ENCODE measurements at regions not wholly inside any gene's neighbourhood (a gene's known extent, or its start where the extent isn't known, plus 50 kb on each side); places are given as distances from the start of the nearest gene placed in this dataset.

GRCh38 chr5:42919600-42919999, 107.9 kb upstream of the SELENOP start:
- H3K36me3 Mint-ChIP-seq (ENCODE audit: insufficient read depth in 1 of 3, low read depth in 3 of 3), result no peaks in the 10 kb centered on the region

More at GRCh38 chr5:42919600-42919999, 107.9 kb upstream of the SELENOP start:
- no peaks in the 10 kb centered on the region; the same call in 1 of the 2 replicates for H3K27me3 Mint-ChIP-seq (ENCODE audit: low read depth)
- H2BK20ac ChIP-seq (ENCODE audit: low read depth, low read length, poor library complexity, severe bottlenecking), result no peak overlapping the region
- H3K18ac ChIP-seq (ENCODE audit: insufficient read length, low read depth, low read length), result no peak overlapping the region
- H2AFZ ChIP-seq (ENCODE audit: low read length), result no peak overlapping the region
- no peaks in the 10 kb centered on the region for H3K4me1 ChIP-seq (ENCODE audit: insufficient read depth, low read length)
- H2AK5ac ChIP-seq (ENCODE audit: insufficient read length, low read length), result no peak overlapping the region
- H3K4me3 Mint-ChIP-seq, result no peak overlapping the region
- H3K23me2 ChIP-seq (ENCODE audit: insufficient read length, low read depth, low read length, poor library complexity, severe bottlenecking), result no peaks in the 10 kb centered on the region
- no CpG with 5 or more reads among the region's 3 CpGs for WGBS (ENCODE audit: extremely low coverage, insufficient read length, low lambda C conversion rate)
- no peak overlapping the region for H2BK5ac ChIP-seq (ENCODE audit: insufficient read length, low read length)
- H3K23ac ChIP-seq (ENCODE audit: insufficient read length, low read depth, low read length), result no peak overlapping the region
- DNase-seq, result no peak
- no peaks in the 10 kb centered on the region for H3K27me3 ChIP-seq (ENCODE audit: insufficient read depth, low read length)
- no peak overlapping the region for H3K4me2 ChIP-seq (ENCODE audit: insufficient read depth, insufficient read length, low read length)
- H3K56ac ChIP-seq (ENCODE audit: insufficient read length, low read depth, low read length), result no peak overlapping the region
- H4K20me1 ChIP-seq (ENCODE audit: control insufficient read depth, insufficient read depth, insufficient read length), result no peaks in the 10 kb centered on the region
- no peaks in the 10 kb centered on the region for H3K79me2 ChIP-seq (ENCODE audit: insufficient read depth, low read length)
- no peak overlapping the region for H2BK15ac ChIP-seq (ENCODE audit: low read depth, low read length)
- H4K91ac ChIP-seq (ENCODE audit: insufficient read length, low read depth, low read length), result no peak overlapping the region
- H3K4me1 Mint-ChIP-seq, result no peaks in the 10 kb centered on the region
- no peak overlapping the region for H2BK12ac ChIP-seq (ENCODE audit: insufficient read length, low read depth, low read length)
- peaks cover 3 to 4% of the 10 kb centered on the region in 2 experiments; a peak in 4 of 5 replicates for H3K9me3 Mint-ChIP-seq
- no peak overlapping the region for H3K9ac ChIP-seq (ENCODE audit: extremely low read depth, insufficient read length, low read length)
- no peak overlapping the region for H3K4ac ChIP-seq (ENCODE audit: low read depth, low read length)
- no peak overlapping the region for H3T11ph ChIP-seq (ENCODE audit: low read length)
- H3K27ac ChIP-seq (ENCODE audit: insufficient read length, low read depth, low read length), result no peak overlapping the region
- no peak overlapping the region for H4K5ac ChIP-seq (ENCODE audit: insufficient read length, low read depth, low read length)
- H2BK120ac ChIP-seq (ENCODE audit: low read depth, low read length, poor library complexity, severe bottlenecking), result no peak overlapping the region
- peak overlapping the region in 1 of 3 experiments; percentile 18; a peak in 1 of 7 replicates for H3K27ac Mint-ChIP-seq
- no peak for TF ChIP-seq CTCF (conservative IDR thresholded peaks at IDR 0.05)
- H3K14ac ChIP-seq (ENCODE audit: insufficient read depth, low read length), result no peak overlapping the region
- no peaks in the 10 kb centered on the region for H3K9me3 ChIP-seq (ENCODE audit: control insufficient read depth, low read depth, low read length)
- no peaks in the 10 kb centered on the region for H3K79me1 ChIP-seq (ENCODE audit: insufficient read depth, low read depth, low read length, poor library complexity, severe bottlenecking)
- H4K8ac ChIP-seq (replicated peaks; ENCODE audit: insufficient read length, low read depth, low read length), result no peak overlapping the region

Measured in H9 (cell line).